DND-41 (cell line): ENCODE measurements at regions not wholly inside any gene's neighbourhood (a gene's known extent, or its start where the extent isn't known, plus 50 kb on each side); places are given as distances from the start of the nearest gene placed in this dataset.

Source experiments
- ATAC-seq: fragments of 200-7000 bp; cut with Tn5 transposase; 3 replicates; pipeline ENCODE4 v1.9.1; 2021; ENCODE audit warnings: low read depth; ENCODE audit not compliant: insufficient read depth
- DNase-seq: peaks from one replicate; pipeline ENCODE4 v3.0.0-alpha.2; 2020
- H2AFZ ChIP-seq: 2 replicates; pipeline ENCODE4 v1.6.0; 2012; ENCODE audit warnings: low read depth, low read length
- H3K27ac ChIP-seq: 2 replicates; pipeline ENCODE4 v1.5.1; 2012; ENCODE audit warnings: low read length, inconsistent platforms
- H3K27me3 ChIP-seq: fragments of 200-600 bp; sonication (generic); 2 replicates; pipeline ENCODE4 v1.6.0; 2012; ENCODE audit warnings: low read length, mild to moderate bottlenecking, inconsistent platforms; ENCODE audit not compliant: insufficient read depth, poor library complexity
- H3K36me3 ChIP-seq: 2 replicates; pipeline ENCODE4 v1.5.1; 2012; ENCODE audit warnings: low read length, inconsistent platforms; ENCODE audit not compliant: insufficient read depth
- H3K4me1 ChIP-seq: 2 replicates; pipeline ENCODE4 v1.5.1; 2012; ENCODE audit warnings: mild to moderate bottlenecking, low read length; ENCODE audit not compliant: insufficient read depth
- H3K4me2 ChIP-seq: 2 replicates; pipeline ENCODE4 v1.6.0; 2012; ENCODE audit warnings: mild to moderate bottlenecking, moderate library complexity, low read length, inconsistent platforms; ENCODE audit not compliant: insufficient read depth
- H3K4me3 ChIP-seq, 2 experiments: fragments of 200-600 bp in 1 of 2; shearing (Covaris generic) in 1 of 2; 2 replicates each; pipeline ENCODE4 v1.5.1; 2012 to 2016; ENCODE audit warnings: inconsistent platforms in 2 of 2, low read length in 2 of 2, mild to moderate bottlenecking in 2 of 2, low read depth in 1 of 2, moderate library complexity in 1 of 2
- H3K79me2 ChIP-seq: 2 replicates; pipeline ENCODE4 v1.6.0; 2012; ENCODE audit warnings: low read length, inconsistent platforms; ENCODE audit not compliant: insufficient read depth
- H3K9ac ChIP-seq: 2 replicates; pipeline ENCODE4 v1.6.0; 2012; ENCODE audit warnings: low read depth, mild to moderate bottlenecking, inconsistent platforms, low read length, moderate library complexity
- H3K9me3 ChIP-seq: 2 replicates; pipeline ENCODE4 v1.5.1; 2012; ENCODE audit warnings: low read length, moderate library complexity, mild to moderate bottlenecking, inconsistent platforms; ENCODE audit not compliant: insufficient read depth, severe bottlenecking
- H4K20me1 ChIP-seq: 2 replicates; pipeline ENCODE4 v1.6.0; 2012; ENCODE audit warnings: low read length; ENCODE audit not compliant: insufficient read depth
- EZH2 ChIP-seq: IDR thresholded peaks from 3 replicates; pipeline ENCODE4 v1.6.1; 2012; ENCODE audit warnings: borderline replicate concordance, low read depth, mild to moderate bottlenecking, moderate library complexity, low read length, inconsistent platforms; ENCODE audit not compliant: severe bottlenecking
- TF ChIP-seq, protein P1 (sequence below): IDR thresholded peaks from 2 replicates; pipeline ENCODE4 v1.5.1; 2012; ENCODE audit warnings: borderline replicate concordance, low read length, moderate library complexity, mild to moderate bottlenecking; ENCODE audit not compliant: poor library complexity, severe bottlenecking; ENCODE audit errors: extremely low read depth

DNA sequence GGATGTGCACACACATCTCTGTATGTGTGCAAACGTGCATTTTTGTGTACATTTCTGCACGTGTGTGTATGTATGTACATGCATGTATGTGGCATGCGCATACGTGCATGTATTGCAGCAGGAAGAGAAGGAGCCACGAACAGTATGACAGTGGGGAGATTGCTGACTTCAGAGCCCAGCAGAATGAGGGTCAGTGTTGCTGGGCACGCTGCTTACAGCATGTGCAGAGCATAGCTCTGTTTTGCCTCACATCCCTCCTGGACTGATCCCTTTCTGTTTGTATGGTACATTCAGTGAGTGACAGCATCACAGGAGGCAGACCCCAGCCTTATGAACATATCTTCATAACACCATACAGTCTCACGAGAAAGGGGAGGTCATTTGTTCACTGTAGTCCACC, 934.0 kb upstream of the EEF2KMT start:
- no peaks in the 10 kb centered on the region for H3K4me1 ChIP-seq
- no peak overlapping the region for H3K4me2 ChIP-seq
- H3K4me3 ChIP-seq, result no peak overlapping the region
- H3K79me2 ChIP-seq, result no peaks in the 10 kb centered on the region
- H4K20me1 ChIP-seq, result no peaks in the 10 kb centered on the region
- H3K9ac ChIP-seq, result no peak overlapping the region
- no peak overlapping the region for H2AFZ ChIP-seq
- no peaks in the 10 kb centered on the region for H3K36me3 ChIP-seq
- no peaks in the 10 kb centered on the region for H3K27me3 ChIP-seq
- TF ChIP-seq, protein P1, sequence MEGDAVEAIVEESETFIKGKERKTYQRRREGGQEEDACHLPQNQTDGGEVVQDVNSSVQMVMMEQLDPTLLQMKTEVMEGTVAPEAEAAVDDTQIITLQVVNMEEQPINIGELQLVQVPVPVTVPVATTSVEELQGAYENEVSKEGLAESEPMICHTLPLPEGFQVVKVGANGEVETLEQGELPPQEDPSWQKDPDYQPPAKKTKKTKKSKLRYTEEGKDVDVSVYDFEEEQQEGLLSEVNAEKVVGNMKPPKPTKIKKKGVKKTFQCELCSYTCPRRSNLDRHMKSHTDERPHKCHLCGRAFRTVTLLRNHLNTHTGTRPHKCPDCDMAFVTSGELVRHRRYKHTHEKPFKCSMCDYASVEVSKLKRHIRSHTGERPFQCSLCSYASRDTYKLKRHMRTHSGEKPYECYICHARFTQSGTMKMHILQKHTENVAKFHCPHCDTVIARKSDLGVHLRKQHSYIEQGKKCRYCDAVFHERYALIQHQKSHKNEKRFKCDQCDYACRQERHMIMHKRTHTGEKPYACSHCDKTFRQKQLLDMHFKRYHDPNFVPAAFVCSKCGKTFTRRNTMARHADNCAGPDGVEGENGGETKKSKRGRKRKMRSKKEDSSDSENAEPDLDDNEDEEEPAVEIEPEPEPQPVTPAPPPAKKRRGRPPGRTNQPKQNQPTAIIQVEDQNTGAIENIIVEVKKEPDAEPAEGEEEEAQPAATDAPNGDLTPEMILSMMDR, result no peak
- TF ChIP-seq EZH2, result no peak
- no peaks in the 10 kb centered on the region for H3K9me3 ChIP-seq
- no peak overlapping the region for H3K27ac ChIP-seq
- ATAC-seq (no peak), DNase-seq (no peak)

DNA sequence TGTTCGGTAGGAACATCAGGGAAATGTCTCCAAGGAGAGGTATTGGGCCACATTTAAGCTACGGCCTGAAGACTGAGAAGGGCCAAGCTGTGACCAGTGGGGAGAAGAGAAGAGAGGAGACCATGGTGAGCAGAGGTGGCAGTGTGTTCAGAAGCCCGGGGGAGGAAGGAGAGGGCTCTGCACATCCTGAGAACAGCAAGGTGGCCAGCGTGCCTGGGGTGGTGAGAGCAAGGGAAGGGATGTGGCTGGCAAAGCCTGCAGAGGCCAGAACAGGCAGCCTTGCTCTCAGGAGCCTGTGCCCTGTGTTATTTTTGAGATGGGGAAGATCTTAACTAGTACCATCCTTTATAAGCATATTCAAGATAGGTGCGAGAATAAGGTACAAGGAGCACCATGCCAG, 933.5 kb upstream of the EEF2KMT start:
- Histone ChIP-seq H3K9me3 (no peaks in the 10 kb centered on the region), H3K4me1 (no peaks in the 10 kb centered on the region), H3K27ac (no peak overlapping the region), H3K9ac (no peak overlapping the region), H3K4me3 (no peak overlapping the region), H3K27me3 (no peaks in the 10 kb centered on the region), H3K4me2 (no peak overlapping the region), H3K79me2 (no peaks in the 10 kb centered on the region), H3K36me3 (no peaks in the 10 kb centered on the region), H4K20me1 (no peaks in the 10 kb centered on the region), H2AFZ (no peak overlapping the region)
- ATAC-seq (no peak), DNase-seq (no peak)
- TF ChIP-seq, protein P1, result no peak
- no peak for TF ChIP-seq EZH2

DNA sequence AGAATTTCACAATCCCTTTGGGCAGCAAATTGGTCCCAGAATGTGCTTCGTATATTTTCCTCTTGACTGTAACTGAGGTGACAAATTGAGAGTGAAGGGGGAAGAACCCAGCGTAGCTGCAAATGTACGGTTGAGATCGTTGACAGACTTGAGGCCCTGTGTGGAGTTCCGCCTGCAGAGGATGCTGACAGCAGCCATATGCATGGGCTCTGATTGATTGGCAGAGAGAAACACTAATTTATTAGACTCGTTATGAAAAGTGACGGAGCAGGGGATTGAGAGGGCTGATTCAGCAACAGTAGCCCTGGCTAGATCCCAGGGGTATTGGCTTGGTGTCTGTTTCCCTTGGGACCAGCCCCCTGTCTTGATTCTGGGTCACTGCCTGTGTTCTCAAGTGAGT, 930.1 kb upstream of the EEF2KMT start:
- H3K27ac ChIP-seq, result no peak overlapping the region
- no peaks in the 10 kb centered on the region for H3K27me3 ChIP-seq
- H3K36me3 ChIP-seq, result no peaks in the 10 kb centered on the region
- no peaks in the 10 kb centered on the region for H3K4me1 ChIP-seq
- TF ChIP-seq, protein P1, result no peak
- TF ChIP-seq EZH2, result no peak
- H3K79me2 ChIP-seq, result no peaks in the 10 kb centered on the region
- H3K4me2 ChIP-seq, result no peak overlapping the region
- H3K9me3 ChIP-seq, result no peaks in the 10 kb centered on the region
- DNase-seq (no peak), ATAC-seq (no peak)
- H3K4me3 ChIP-seq, result no peak overlapping the region
- no peak overlapping the region for H3K9ac ChIP-seq
- no peaks in the 10 kb centered on the region for H4K20me1 ChIP-seq
- no peak overlapping the region for H2AFZ ChIP-seq

DNA sequence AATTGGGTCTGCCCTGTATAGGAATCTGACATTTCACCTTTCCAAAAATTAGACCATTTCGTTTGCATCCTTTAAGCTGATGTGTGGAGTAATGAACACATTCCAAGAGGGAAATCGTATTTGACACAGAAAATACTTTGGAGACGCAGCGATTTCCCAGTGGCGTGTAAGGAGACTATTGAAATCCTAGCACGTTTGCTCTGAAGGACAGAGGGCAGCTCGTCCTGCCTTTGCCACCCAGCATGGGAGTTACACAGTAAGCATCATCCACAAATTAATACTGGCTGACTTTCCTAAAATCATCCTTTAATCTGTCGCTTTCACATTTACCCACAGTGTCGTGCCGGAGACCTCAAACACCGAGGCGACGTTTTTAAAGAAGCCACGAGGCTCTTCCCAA, 925.9 kb upstream of the EEF2KMT start:
- no peak overlapping the region for H3K4me2 ChIP-seq
- H3K9ac ChIP-seq, result no peak overlapping the region
- ATAC-seq, result no peak
- no peak for DNase-seq
- H3K36me3 ChIP-seq, result no peaks in the 10 kb centered on the region
- no peaks in the 10 kb centered on the region for H3K79me2 ChIP-seq
- TF ChIP-seq EZH2, result no peak
- TF ChIP-seq, protein P1, result no peak
- peaks cover 4% of the 10 kb centered on the region for H3K27me3 ChIP-seq
- no peaks in the 10 kb centered on the region for H4K20me1 ChIP-seq
- no peaks in the 10 kb centered on the region for H3K9me3 ChIP-seq
- H2AFZ ChIP-seq, result no peak overlapping the region
- no peak overlapping the region for H3K27ac ChIP-seq
- H3K4me1 ChIP-seq, result no peaks in the 10 kb centered on the region
- H3K4me3 ChIP-seq, result no peak overlapping the region
